IgD-negative memory B cell (primary cell): ENCODE measurements at regions not wholly inside any gene's neighbourhood (a gene's known extent, or its start where the extent isn't known, plus 50 kb on each side); places are given as distances from the start of the nearest gene placed in this dataset.

Experiments
- H3K27ac Mint-ChIP-seq, 3 donors: one replicate each; pipeline ENCODE4 v1.8.0; 2020 to 2022; ENCODE audit warnings: mild to moderate bottlenecking in 3 of 3, mixed read lengths in 3 of 3, moderate library complexity in 1 of 3
- H3K27me3 Mint-ChIP-seq: one replicate; pipeline ENCODE4 v1.8.0; 2021; ENCODE audit warnings: mixed read lengths
- H3K36me3 Mint-ChIP-seq: one replicate; pipeline ENCODE4 v1.8.0; 2020; ENCODE audit warnings: mild to moderate bottlenecking, mixed read lengths
- H3K4me1 Mint-ChIP-seq, 3 donors: one replicate each; pipeline ENCODE4 v1.8.0; 2020 to 2022; ENCODE audit warnings: mixed read lengths in 3 of 3, mild to moderate bottlenecking in 1 of 3
- H3K4me3 Mint-ChIP-seq, 4 donors: one replicate each; pipeline ENCODE4 v1.8.0; 2020 to 2022; ENCODE audit warnings: mild to moderate bottlenecking in 4 of 4, mixed read lengths in 4 of 4, moderate library complexity in 3 of 4
- H3K9me3 Mint-ChIP-seq, 3 donors: one replicate each; pipeline ENCODE4 v1.8.0; 2020 to 2021; ENCODE audit warnings: mixed read lengths in 3 of 3, mild to moderate bottlenecking in 1 of 3

GRCh38 chr1:88200545-88200944 is 483.5 kb upstream of the PKN2 start:
- Mint-ChIP-seq H3K9me3 (no peaks in the 10 kb centered on the region), H3K27ac (no peak overlapping the region), H3K36me3 (peaks cover 6% of the 10 kb centered on the region), H3K4me3 (no peak overlapping the region), H3K27me3 (peaks cover under 1% of the 10 kb centered on the region), H3K4me1 (peaks cover 0 to 3% (median 1%) of the 10 kb centered on the region in 3 donors)

DNA sequence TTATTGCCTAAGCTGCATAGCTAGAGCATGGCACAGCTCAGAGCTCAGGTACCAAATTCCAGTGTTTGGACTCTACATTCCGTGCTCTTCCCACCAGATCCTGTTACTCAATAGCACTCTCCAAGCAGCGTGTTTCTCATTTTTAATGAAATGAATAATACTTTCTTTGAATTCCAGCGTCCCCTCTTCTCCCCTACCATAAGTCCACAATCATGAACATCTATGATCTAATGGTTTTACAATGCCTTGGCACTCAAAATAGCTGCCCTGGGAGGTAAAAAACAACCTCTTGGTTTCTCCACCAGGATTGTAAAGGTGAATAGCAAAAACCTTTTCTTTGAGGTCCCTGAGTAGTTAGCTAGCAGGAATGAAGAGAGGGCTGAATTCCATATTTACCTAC is 480.0 kb upstream of the PKN2 start:
- Mint-ChIP-seq H3K4me1 (peaks cover 0 to 3% (median 0%) of the 10 kb centered on the region in 3 donors), H3K36me3 (peaks cover 6% of the 10 kb centered on the region), H3K4me3 (no peak overlapping the region), H3K27ac (no peak overlapping the region), H3K9me3 (no peaks in the 10 kb centered on the region), H3K27me3 (peaks cover 1% of the 10 kb centered on the region)

DNA sequence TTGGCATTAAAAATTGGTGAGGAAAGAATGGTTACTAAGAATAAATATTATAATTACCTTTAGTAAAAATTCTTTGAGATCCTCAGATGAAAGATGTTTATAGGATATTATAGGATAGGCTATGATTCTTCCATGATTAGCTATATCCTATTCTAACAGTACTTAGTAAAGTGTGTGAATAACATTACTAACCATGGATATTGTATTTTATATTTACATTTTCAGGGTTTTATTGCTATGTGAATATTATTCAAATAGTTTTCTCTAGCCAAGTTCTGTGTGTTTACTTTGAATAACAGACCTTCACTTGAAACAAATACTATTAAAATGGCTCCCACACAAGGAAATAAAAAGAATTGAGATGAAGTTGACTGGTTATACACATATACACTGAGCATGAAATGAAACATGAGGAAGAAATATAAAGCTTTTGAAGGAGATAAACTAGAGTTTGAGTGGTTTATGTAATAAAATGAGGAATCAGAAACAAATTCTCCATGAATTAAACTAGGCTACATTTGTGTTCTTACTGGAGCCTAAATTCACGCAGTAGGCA is 479.4 kb upstream of the PKN2 start:
- Mint-ChIP-seq H3K36me3 (peaks cover 6% of the 10 kb centered on the region), H3K27ac (no peak overlapping the region), H3K4me3 (no peak overlapping the region)

GRCh38 chr1:88208389-88208788 is 475.7 kb upstream of the PKN2 start:
- H3K4me3 Mint-ChIP-seq, result no peak overlapping the region
- no peaks in the 10 kb centered on the region for H3K9me3 Mint-ChIP-seq
- peaks cover 1% of the 10 kb centered on the region for H3K27me3 Mint-ChIP-seq
- H3K4me1 Mint-ChIP-seq, result peaks cover 0 to 2% (median 1%) of the 10 kb centered on the region in 3 donors
- no peak overlapping the region for H3K27ac Mint-ChIP-seq
- no peaks in the 10 kb centered on the region for H3K36me3 Mint-ChIP-seq

More for the DNA sequence above, 479.4 kb upstream of the PKN2 start:
- Mint-ChIP-seq H3K27me3 (peaks cover 1% of the 10 kb centered on the region), H3K9me3 (no peaks in the 10 kb centered on the region), H3K4me1 (peaks cover 0 to 3% (median 0%) of the 10 kb centered on the region in 3 donors)

- Mint-ChIP-seq H3K36me3 (no peaks in the 10 kb centered on the region), H3K4me3 (no peak overlapping the region), H3K4me1 (peaks cover 0 to 2% (median 1%) of the 10 kb centered on the region in 3 donors), H3K27me3 (peaks cover 1% of the 10 kb centered on the region), H3K9me3 (no peaks in the 10 kb centered on the region), H3K27ac (no peak overlapping the region)
Measured at GRCh38 chr1:88210103-88210787, 473.8 kb upstream of the PKN2 start.

GRCh38 chr1:88216441-88216840 is 467.6 kb upstream of the PKN2 start:
- H3K9me3 Mint-ChIP-seq, result no peaks in the 10 kb centered on the region
- H3K27me3 Mint-ChIP-seq, result no peaks in the 10 kb centered on the region
- no peaks in the 10 kb centered on the region for H3K36me3 Mint-ChIP-seq
- H3K27ac Mint-ChIP-seq, result no peak overlapping the region
- H3K4me1 Mint-ChIP-seq, result no peaks in the 10 kb centered on the region
- no peak overlapping the region for H3K4me3 Mint-ChIP-seq

GRCh38 chr1:88217386-88217785 is 466.7 kb upstream of the PKN2 start:
- Mint-ChIP-seq H3K4me3 (no peak overlapping the region), H3K9me3 (no peaks in the 10 kb centered on the region), H3K36me3 (no peaks in the 10 kb centered on the region), H3K27me3 (no peaks in the 10 kb centered on the region), H3K27ac (no peak overlapping the region), H3K4me1 (no peaks in the 10 kb centered on the region)

DNA sequence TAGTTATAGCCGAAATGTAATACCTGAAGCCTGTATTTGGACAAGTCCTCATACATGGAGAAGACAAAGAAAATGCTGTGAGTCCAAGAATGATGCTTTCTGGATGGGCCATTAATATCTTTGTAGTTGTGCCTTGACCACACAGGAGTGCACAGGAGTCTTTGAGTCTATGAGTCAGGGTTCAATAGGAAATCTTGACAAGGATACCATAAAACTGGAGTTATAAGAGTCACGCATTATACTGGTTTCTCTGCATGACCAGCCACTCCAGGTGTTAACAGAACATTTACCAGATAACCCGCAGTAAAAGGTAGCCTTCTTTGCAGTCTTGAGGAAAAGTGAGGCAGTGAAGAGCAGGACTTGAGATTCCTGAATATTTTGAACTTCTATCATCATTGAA is 464.6 kb upstream of the PKN2 start:
- no peaks in the 10 kb centered on the region for H3K4me1 Mint-ChIP-seq
- H3K36me3 Mint-ChIP-seq, result no peaks in the 10 kb centered on the region

DNA sequence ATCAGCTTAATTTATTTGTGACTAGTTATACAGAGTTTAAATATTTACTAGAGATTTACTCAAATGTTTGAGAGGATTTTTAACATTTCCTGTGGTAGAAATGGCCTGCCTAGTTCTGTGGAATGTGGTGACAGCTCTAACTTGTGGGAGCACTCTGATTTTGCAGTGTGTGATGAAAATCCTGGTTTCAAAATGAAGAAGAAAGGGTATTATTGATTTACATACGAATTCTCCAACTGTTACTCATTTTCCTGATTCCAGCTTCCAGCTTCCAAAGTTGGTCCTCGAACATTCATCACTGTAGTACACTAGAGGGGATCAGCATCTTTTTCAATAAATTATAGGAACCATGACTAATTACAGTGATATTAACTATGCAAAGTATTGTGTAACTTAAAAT is 462.7 kb upstream of the PKN2 start:
- Mint-ChIP-seq H3K9me3 (no peaks in the 10 kb centered on the region), H3K36me3 (no peaks in the 10 kb centered on the region), H3K27ac (no peak overlapping the region)

More for the DNA sequence above, 464.6 kb upstream of the PKN2 start:
- H3K4me3 Mint-ChIP-seq, result no peak overlapping the region
- no peak overlapping the region for H3K27ac Mint-ChIP-seq
- H3K9me3 Mint-ChIP-seq, result no peaks in the 10 kb centered on the region
- H3K27me3 Mint-ChIP-seq, result no peaks in the 10 kb centered on the region

DNA sequence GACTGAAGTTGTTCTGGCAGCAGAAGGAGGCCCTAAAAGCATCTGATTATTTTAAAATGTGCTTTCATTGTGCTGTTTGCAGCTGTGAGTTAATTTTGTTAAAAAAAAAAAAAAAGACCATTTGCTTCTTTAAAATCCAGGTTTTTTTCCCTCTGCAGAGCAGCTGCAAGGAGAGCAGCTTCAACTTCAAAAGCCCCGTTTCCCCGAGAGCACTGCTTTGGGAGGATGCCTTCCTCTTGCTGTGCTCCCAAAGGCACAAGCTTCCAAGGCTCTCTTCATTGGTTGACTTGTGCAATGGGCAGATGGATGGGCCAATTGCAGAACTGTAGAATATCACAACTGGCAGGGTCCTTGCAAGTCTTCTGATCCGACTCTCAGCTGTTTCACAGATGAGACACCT is 459.2 kb upstream of the PKN2 start:
- no peak overlapping the region for H3K4me3 Mint-ChIP-seq
- H3K27ac Mint-ChIP-seq, result no peak overlapping the region
- H3K4me1 Mint-ChIP-seq, result peaks cover 0 to 1% (median 0%) of the 10 kb centered on the region in 3 donors
- peaks cover 2% of the 10 kb centered on the region for H3K36me3 Mint-ChIP-seq
- no peaks in the 10 kb centered on the region for H3K27me3 Mint-ChIP-seq
- H3K9me3 Mint-ChIP-seq, result no peaks in the 10 kb centered on the region

More for the DNA sequence above, 462.7 kb upstream of the PKN2 start:
- H3K4me3 Mint-ChIP-seq, result no peak overlapping the region
- H3K27me3 Mint-ChIP-seq, result no peaks in the 10 kb centered on the region
- H3K4me1 Mint-ChIP-seq, result no peaks in the 10 kb centered on the region

DNA sequence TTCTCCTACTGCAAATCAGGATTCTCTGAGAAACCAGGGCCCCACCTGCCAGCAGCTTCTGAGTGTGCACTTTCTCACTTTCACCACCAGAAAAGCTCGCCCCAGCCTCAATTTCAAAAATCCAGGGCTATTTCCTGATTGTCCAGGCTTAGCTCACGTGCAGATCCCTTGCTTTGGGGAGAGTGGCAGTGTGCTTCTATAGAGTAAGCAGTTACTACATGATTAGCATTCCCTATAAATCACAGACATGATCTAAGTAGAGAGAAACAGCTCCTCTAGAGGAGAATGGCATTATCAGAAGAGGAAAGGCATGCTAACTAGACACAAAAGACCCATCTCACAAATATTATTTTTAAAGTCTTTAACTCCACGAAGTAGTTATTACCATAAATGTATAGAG is 456.0 kb upstream of the PKN2 start:
- Mint-ChIP-seq H3K27me3 (no peaks in the 10 kb centered on the region), H3K4me3 (no peak overlapping the region), H3K36me3 (peaks cover 2% of the 10 kb centered on the region), H3K27ac (no peak overlapping the region), H3K4me1 (peaks cover 0 to 1% (median 0%) of the 10 kb centered on the region in 3 donors), H3K9me3 (no peaks in the 10 kb centered on the region)

- no peaks in the 10 kb centered on the region for H3K9me3 Mint-ChIP-seq
- peaks cover 2% of the 10 kb centered on the region for H3K36me3 Mint-ChIP-seq
- peaks cover 0 to 1% (median 0%) of the 10 kb centered on the region in 3 donors for H3K4me1 Mint-ChIP-seq
- no peaks in the 10 kb centered on the region for H3K27me3 Mint-ChIP-seq
- H3K27ac Mint-ChIP-seq, result no peak overlapping the region
- H3K4me3 Mint-ChIP-seq, result no peak overlapping the region
Measured at GRCh38 chr1:88230126-88230525, 453.9 kb upstream of the PKN2 start.

DNA sequence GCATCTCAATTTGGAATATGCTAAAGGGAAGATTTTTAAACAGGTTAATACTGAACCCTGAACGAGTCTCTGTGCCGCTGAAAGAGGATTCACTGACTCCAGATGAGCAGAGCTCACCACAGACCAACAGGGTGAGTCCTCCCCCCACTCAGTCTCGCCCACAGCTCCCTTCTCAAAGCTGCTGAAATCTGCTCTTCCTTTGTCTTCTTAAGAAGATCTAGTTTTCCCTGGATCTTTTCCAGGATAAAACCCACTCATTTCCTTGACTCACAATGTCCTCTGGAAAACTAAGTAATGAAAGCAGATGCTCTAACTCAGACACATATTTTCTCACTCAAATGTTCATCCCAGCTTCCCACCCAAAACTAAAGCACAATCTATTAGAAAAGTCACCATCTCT is 447.0 kb upstream of the PKN2 start:
- H3K36me3 Mint-ChIP-seq, result no peaks in the 10 kb centered on the region
- peak overlapping the region in 1 of 4 donors; percentile 49 for H3K4me3 Mint-ChIP-seq
- no peaks in the 10 kb centered on the region for H3K27me3 Mint-ChIP-seq
- H3K27ac Mint-ChIP-seq, result no peak overlapping the region
- H3K4me1 Mint-ChIP-seq, result no peaks in the 10 kb centered on the region
- H3K9me3 Mint-ChIP-seq, result peaks cover 4 to 8% (median 7%) of the 10 kb centered on the region in 3 donors

GRCh38 chr1:88239205-88239604 is 444.9 kb upstream of the PKN2 start:
- H3K4me1 Mint-ChIP-seq, result no peaks in the 10 kb centered on the region
- H3K36me3 Mint-ChIP-seq, result no peaks in the 10 kb centered on the region
- no peak overlapping the region for H3K27ac Mint-ChIP-seq
- no peaks in the 10 kb centered on the region for H3K27me3 Mint-ChIP-seq
- H3K9me3 Mint-ChIP-seq, result peaks cover 4 to 8% (median 7%) of the 10 kb centered on the region in 3 donors
- H3K4me3 Mint-ChIP-seq, result no peak overlapping the region

DNA sequence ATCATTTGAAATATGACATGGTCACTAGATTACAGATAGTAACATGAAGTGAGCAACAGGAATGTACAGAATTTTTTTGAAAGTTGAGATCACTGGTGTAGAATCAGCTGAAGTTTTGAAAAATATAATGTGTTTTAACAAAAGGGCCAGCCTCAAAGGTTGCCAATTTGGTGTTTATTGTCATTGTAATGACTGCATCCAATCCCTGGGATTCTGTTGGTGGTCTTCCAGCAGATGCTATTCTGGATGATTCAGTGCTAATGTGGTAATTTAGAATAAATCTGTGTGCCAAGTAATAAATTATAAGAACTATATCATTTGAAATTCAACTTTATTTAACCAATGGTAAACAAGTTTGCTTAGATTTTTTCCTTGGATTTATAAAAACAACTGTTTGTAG is 436.4 kb upstream of the PKN2 start:
- H3K9me3 Mint-ChIP-seq, result peaks cover 0 to 2% (median 0%) of the 10 kb centered on the region in 3 donors
- H3K4me1 Mint-ChIP-seq, result no peaks in the 10 kb centered on the region

DNA sequence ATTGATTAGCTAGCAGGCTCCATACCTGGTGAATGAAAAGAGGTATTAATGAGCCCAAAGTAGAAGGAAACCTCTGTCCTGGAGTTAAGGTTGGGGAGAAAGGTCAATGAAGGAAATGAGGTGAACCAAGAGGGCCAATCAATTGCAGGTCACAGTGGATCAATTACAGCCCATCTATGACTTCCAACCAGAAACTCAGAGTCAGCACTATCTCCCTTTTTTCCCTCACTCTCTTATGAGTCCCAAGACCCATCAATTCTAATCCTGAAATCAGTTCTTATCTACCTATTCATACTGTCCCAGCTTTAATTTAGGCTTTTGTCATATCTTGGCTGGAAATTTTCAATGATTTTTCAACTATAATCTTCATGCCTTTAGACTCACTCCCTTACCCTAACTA is 433.2 kb upstream of the PKN2 start:
- Mint-ChIP-seq H3K27ac (no peak overlapping the region), H3K36me3 (no peaks in the 10 kb centered on the region), H3K27me3 (no peaks in the 10 kb centered on the region), H3K4me1 (no peaks in the 10 kb centered on the region), H3K9me3 (no peaks in the 10 kb centered on the region), H3K4me3 (no peak overlapping the region)

More for the DNA sequence above, 436.4 kb upstream of the PKN2 start:
- Mint-ChIP-seq H3K27me3 (no peaks in the 10 kb centered on the region), H3K36me3 (no peaks in the 10 kb centered on the region), H3K27ac (no peak overlapping the region), H3K4me3 (no peak overlapping the region)
